ENCODE measurements at regions not wholly inside any gene's neighbourhood (a gene's known extent, or its start where the extent isn't known, plus 50 kb on each side); places are given as distances from the start of the nearest gene placed in this dataset.

DNA sequence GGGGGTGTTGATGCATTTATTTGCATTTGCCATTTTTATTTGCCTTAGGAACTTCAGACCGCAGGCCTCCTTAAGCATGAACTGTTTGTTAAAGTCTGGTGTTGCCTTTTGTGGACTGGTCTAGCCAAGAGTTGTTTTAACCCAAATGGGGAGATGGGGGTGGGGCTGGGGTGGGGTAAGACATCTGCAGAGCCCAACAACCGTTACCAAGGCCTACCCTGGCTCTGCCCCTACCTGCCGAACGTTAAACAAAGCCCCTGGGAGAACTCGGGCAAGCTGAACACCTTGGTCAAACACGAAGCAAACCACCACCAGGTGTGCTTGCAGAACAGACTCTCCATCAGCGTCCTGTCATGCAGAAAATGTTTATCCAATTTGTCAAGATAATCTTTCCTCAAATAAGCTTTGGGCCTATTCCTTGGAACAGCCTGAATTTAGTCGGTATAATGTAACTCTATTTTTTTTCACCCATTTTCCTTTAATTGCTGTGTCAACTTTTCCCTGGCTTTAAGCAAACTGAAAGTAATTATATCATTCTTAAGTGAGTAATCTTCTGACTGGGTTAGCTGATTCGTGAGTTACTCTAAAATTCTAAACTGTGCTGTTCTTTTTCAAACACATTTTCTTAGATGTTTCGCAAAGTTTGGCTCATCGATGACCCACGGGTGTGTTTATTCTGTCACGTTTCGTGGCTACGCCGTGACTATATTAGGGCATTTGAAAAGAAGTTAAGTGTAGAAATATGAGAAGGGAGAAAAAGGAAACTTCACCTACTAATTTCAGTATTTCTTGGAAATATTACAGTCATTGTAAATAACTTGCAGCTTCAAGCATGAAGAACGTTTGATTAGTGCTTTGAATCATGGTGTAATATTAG, 127.6 kb downstream of the SOX2 start:
- Histone ChIP-seq H3K36me3 (no peaks in the 10 kb centered on the region), H3K9me3 (no peaks in the 10 kb centered on the region), H3K4me3 (no peak overlapping the region), H3K4me1 (no peaks in the 10 kb centered on the region), H3K27me3 (no peaks in the 10 kb centered on the region), H3K27ac (no peak overlapping the region)
- 68% methylated on average over 17 of the region's 17 CpGs for WGBS
- no peak for DNase-seq (ENCODE audit: low spot score in 2 of 2)
- no peak for TF ChIP-seq EP300 (IDR thresholded peaks at IDR 0.05)
- no peak for TF ChIP-seq CTCF (IDR thresholded peaks at IDR 0.05)
- no peak for TF ChIP-seq POLR2AphosphoS5 (IDR thresholded peaks at IDR 0.05)
- TF ChIP-seq POLR2A (IDR thresholded peaks at IDR 0.05), result no peak

- Histone ChIP-seq H3K4me3 (no peak overlapping the region), H3K9me3 (no peaks in the 10 kb centered on the region), H3K27me3 (no peaks in the 10 kb centered on the region), H3K36me3 (no peaks in the 10 kb centered on the region), H3K27ac (no peak overlapping the region), H3K4me1 (no peaks in the 10 kb centered on the region)
- 69% methylated on average over 3 of the region's 3 CpGs for WGBS
- DNase-seq (ENCODE audit: low spot score in 2 of 2), result no peak
- no peak for TF ChIP-seq POLR2A (IDR thresholded peaks at IDR 0.05)
- no peak for TF ChIP-seq EP300 (IDR thresholded peaks at IDR 0.05)
- TF ChIP-seq POLR2AphosphoS5 (IDR thresholded peaks at IDR 0.05), result no peak
- no peak for TF ChIP-seq CTCF (IDR thresholded peaks at IDR 0.05)
These were observed 128.2 kb downstream of the SOX2 start for GRCh38 chr3:181839916-181840297.

DNA sequence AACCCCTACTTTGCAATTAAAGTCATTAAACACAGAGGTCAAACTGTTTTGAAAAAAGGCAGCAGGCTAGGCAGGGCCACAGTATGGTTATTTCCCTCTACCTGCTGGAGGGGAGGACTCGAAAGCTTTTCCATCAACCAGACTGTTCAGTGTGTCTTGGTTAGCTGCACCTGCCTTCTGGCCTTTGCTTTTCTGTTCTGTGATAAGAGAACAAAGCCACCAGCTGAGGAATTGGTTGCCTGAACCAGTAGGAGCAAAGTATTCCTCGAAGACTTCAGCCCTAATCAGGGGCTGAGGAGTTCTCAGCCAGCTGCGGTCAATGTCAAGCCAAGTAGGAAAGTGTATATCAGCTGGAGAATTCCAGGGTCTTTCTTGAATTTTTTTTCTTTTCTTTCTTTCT, 132.5 kb downstream of the SOX2 start:
- no peak overlapping the region for H3K27ac ChIP-seq
- TF ChIP-seq POLR2A (IDR thresholded peaks at IDR 0.05) (no peak), EP300 (IDR thresholded peaks at IDR 0.05) (no peak), POLR2AphosphoS5 (IDR thresholded peaks at IDR 0.05) (no peak), CTCF (IDR thresholded peaks at IDR 0.05) (no peak)
- H3K27me3 ChIP-seq, result no peaks in the 10 kb centered on the region
- no peaks in the 10 kb centered on the region for H3K4me1 ChIP-seq
- no peak for DNase-seq (ENCODE audit: low spot score in 2 of 2)
- no peaks in the 10 kb centered on the region for H3K9me3 ChIP-seq
- H3K4me3 ChIP-seq, result no peak overlapping the region
- 94% methylated on average over 3 of the region's 3 CpGs for WGBS
- no peaks in the 10 kb centered on the region for H3K36me3 ChIP-seq

DNA sequence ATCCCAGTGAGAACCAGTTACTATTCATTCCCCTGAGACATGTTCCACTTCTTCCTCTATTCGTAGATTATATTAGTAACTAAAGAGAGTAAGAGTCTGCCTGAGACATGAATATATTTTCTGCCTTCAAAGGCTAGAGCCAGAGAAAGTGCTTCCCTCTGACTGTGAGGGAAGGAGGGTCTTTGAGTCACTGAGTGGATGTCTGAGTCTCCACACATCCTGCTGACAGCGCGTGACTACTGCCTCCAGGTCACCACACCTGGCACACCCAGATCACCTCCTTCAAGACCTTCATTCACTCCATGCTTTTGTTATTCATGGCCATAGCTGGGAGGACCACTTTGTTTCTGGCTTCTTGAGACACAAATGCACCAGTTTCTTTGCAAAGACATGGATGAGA, 135.6 kb downstream of the SOX2 start:
- Histone ChIP-seq H3K27ac (no peak overlapping the region), H3K4me3 (no peak overlapping the region), H3K9me3 (no peaks in the 10 kb centered on the region), H3K27me3 (no peaks in the 10 kb centered on the region), H3K36me3 (no peaks in the 10 kb centered on the region), H3K4me1 (no peaks in the 10 kb centered on the region)
- WGBS, result 93% methylated on average over 3 of the region's 3 CpGs
- TF ChIP-seq POLR2AphosphoS5 (IDR thresholded peaks at IDR 0.05) (no peak), EP300 (IDR thresholded peaks at IDR 0.05) (no peak)
- DNase-seq (ENCODE audit: low spot score in 2 of 2), result no peak

DNA sequence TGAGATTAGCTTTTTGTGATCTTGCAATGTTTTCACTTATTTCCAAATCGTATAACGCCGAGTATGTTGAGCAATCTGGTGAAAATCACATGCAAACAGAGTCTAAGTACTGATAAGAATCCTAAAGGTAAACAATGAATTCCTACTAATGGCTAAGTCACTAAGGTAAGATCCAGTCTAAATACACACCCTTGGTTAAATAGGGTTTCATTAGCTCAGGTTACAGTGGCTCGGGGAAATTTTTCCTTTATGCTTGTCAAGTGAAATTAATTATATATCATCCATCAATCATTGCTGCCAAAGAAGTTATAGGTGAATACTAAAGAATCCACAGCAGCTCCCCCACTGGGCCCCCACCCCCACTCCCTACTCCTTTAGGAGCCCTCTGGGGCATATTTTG, 139.3 kb downstream of the SOX2 start:
- Histone ChIP-seq H3K27me3 (no peaks in the 10 kb centered on the region), H3K4me1 (no peaks in the 10 kb centered on the region), H3K27ac (no peak overlapping the region), H3K4me3 (no peak overlapping the region), H3K36me3 (no peaks in the 10 kb centered on the region), H3K9me3 (no peaks in the 10 kb centered on the region)
- no peak for DNase-seq (ENCODE audit: low spot score in 2 of 2)
- WGBS, result 61% methylated on average over 4 of the region's 4 CpGs
- TF ChIP-seq POLR2A (IDR thresholded peaks at IDR 0.05) (no peak), CTCF (IDR thresholded peaks at IDR 0.05) (no peak), POLR2AphosphoS5 (IDR thresholded peaks at IDR 0.05) (no peak), EP300 (IDR thresholded peaks at IDR 0.05) (no peak)

All from suprapubic skin (tissue), 4 donors.